ENCODE measurements at regions not wholly inside any gene's neighbourhood (a gene's known extent, or its start where the extent isn't known, plus 50 kb on each side); places are given as distances from the start of the nearest gene placed in this dataset.

- TF ChIP-seq, protein P1, sequence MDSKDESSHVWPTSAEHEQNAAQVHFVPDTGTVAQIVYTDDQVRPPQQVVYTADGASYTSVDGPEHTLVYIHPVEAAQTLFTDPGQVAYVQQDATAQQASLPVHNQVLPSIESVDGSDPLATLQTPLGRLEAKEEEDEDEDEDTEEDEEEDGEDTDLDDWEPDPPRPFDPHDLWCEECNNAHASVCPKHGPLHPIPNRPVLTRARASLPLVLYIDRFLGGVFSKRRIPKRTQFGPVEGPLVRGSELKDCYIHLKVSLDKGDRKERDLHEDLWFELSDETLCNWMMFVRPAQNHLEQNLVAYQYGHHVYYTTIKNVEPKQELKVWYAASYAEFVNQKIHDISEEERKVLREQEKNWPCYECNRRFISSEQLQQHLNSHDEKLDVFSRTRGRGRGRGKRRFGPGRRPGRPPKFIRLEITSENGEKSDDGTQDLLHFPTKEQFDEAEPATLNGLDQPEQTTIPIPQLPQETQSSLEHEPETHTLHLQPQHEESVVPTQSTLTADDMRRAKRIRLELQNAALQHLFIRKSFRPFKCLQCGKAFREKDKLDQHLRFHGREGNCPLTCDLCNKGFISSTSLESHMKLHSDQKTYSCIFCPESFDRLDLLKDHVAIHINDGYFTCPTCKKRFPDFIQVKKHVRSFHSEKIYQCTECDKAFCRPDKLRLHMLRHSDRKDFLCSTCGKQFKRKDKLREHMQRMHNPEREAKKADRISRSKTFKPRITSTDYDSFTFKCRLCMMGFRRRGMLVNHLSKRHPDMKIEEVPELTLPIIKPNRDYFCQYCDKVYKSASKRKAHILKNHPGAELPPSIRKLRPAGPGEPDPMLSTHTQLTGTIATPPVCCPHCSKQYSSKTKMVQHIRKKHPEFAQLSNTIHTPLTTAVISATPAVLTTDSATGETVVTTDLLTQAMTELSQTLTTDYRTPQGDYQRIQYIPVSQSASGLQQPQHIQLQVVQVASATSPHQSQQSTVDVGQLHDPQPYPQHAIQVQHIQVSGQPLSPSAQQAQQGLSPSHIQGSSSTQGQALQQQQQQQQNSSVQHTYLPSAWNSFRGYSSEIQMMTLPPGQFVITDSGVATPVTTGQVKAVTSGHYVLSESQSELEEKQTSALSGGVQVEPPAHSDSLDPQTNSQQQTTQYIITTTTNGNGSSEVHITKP (tag by site-specific recombination; IDR thresholded peaks at IDR 0.05): no peak
- no peak for TF ChIP-seq TCF7L2 (IDR thresholded peaks at IDR 0.05; ENCODE audit: borderline replicate concordance, low read depth, low read length)
Measured at GRCh38 chr10:2837674-2838073, 229.7 kb upstream of the PFKP start (continued).

DNA sequence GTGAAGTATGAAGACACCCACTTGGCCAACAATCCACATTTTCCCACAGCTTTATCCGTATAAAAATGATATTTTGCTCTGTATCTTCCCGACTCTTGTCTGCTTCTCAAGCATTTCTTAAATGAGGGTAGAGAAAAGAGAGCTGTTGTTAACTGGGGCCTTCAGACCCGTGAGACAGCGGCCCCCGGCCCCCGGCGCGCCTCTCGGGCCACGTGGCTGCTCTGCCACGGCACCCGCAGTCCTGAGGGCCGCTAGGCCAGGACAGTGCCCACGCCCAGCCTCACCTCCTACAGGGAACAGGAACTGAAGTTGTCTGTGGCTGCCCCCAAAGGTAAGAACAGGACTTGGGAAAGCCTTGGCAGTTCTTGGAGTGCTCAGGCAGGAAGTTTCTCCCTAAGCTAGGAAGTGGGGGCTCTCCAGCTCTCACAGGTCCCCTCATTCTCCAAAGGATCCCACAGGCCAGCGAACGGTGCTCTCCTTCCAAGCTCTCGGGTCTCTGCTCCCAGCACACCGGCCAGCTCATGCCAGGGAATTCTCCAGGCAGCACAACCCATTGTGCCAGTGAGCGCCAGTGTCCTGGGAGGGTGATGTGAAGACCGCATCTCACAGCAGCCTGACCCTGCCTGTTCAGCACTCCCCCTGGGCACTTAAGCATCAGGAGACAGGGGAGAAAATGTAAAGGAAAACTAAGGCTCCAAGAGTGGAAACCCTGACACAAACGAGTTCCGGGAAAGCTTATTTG is 230.3 kb upstream of the PFKP start:
- TF ChIP-seq MEIS1 (CRISPR knock-in tag; IDR thresholded peaks at IDR 0.05; ENCODE audit: borderline replicate concordance) (no peak), KLF17 (tag by site-specific recombination; IDR thresholded peaks at IDR 0.05) (no peak), ZBTB10 (tag by site-specific recombination; IDR thresholded peaks at IDR 0.05) (no peak), ZNF280C (tag by site-specific recombination; IDR thresholded peaks at IDR 0.05) (no peak)
- no peak overlapping the region for H3K4me3 ChIP-seq (ENCODE audit: low read depth, low read length)
- no peaks in the 10 kb centered on the region for H3K36me3 ChIP-seq (ENCODE audit: control insufficient read depth in 2 of 2, insufficient read depth in 1 of 2, low read length in 2 of 2)
- H3K9me3 ChIP-seq (ENCODE audit: control insufficient read depth, insufficient read depth, low read depth, low read length): no peaks in the 10 kb centered on the region
- ChIA-PET CTCF (no interaction called here), POLR2A (interaction anchor here (0.7 kb wide), 1 partner anchor 345 kb away, joined by 6 read pairs; no protein-coding TSS in a partner anchor)
- H3K4me1 ChIP-seq (ENCODE audit: control insufficient read depth, insufficient read depth, low read length): no peaks in the 10 kb centered on the region
- no peak overlapping the region for H3K27ac ChIP-seq (ENCODE audit: extremely low read depth, low read depth, low read length)

- no peaks in the 10 kb centered on the region for H3K36me3 ChIP-seq (ENCODE audit: control insufficient read depth in 2 of 2, insufficient read depth in 1 of 2, low read length in 2 of 2)
- H3K9me3 ChIP-seq (ENCODE audit: control insufficient read depth, insufficient read depth, low read depth, low read length): no peaks in the 10 kb centered on the region
- ChIA-PET CTCF (no interaction called here), POLR2A (interaction anchor here (0.5 kb wide), 1 partner anchor 42 kb away, joined by 3 read pairs; no protein-coding TSS in a partner anchor)
- no peaks in the 10 kb centered on the region for H3K4me1 ChIP-seq (ENCODE audit: control insufficient read depth, insufficient read depth, low read length)
- H3K4me3 ChIP-seq (ENCODE audit: low read depth, low read length): no peak overlapping the region
- H3K27ac ChIP-seq (ENCODE audit: extremely low read depth, low read depth, low read length): no peak overlapping the region
- TF ChIP-seq TCF7L2 (IDR thresholded peaks at IDR 0.05; ENCODE audit: borderline replicate concordance, low read depth, low read length) (no peak), ZNF621 (tag by site-specific recombination; IDR thresholded peaks at IDR 0.05) (no peak), ZNF639 (tag by site-specific recombination; IDR thresholded peaks at IDR 0.05) (no peak), ZNF169 (tag by site-specific recombination; IDR thresholded peaks at IDR 0.05) (no peak), ZNF280D (tag by site-specific recombination; IDR thresholded peaks at IDR 0.05) (no peak)
Measured at GRCh38 chr10:2834214-2834613, 233.1 kb upstream of the PFKP start.
